Suppressor macrophage (primary cell): ENCODE measurements at regions not wholly inside any gene's neighbourhood (a gene's known extent, or its start where the extent isn't known, plus 50 kb on each side); places are given as distances from the start of the nearest gene placed in this dataset.

Experiments used
- DNase-seq, 4 experiments: peaks; one replicate each; pipeline ENCODE4 v3.0.0-alpha.2; 2020 to 2022

DNA sequence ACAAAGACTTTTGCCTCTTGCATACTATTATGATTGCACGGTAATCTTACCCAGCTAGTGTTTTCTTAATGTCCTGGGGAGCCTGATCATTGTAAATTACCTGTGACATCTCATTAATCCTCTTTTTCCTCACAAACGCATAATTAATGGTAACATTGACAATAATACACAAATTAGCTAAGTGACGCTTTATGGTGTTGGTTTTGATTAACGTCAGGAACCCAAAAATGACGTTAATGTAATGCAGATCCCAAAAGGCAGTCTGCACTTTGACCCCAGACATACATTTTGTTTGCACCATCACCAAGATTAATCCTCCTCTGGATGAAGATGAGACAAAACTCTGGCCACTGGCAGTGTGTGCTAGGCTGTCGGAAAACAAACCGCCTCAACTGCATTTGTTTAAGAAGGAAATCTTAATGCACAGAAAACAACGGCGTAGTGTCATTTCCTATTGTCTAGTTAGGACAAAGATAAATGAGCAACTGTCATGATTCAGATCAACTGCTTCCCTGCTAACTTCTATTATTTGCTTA is 83.9 kb upstream of the CDIN1 start:
- no peak for DNase-seq

DNA sequence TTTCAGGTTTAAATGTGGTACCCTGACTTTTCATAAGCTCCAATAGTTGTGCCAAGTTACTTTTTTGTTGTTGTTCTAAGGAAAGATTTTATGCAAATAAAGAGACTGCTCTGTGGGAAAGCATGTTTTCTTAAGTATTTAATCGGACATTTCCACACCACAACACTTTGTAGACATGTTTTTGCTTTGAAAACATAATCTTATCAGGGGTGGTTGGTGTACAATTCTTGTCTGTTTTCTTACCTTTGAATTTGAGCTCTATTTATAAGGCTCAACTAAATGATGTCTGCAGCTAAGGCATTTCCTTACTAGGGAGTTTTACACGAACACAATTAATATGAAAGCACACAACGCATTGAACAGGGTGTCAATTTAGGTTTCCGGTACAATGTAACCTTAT is 81.5 kb upstream of the CDIN1 start:
- DNase-seq = no peak

DNA sequence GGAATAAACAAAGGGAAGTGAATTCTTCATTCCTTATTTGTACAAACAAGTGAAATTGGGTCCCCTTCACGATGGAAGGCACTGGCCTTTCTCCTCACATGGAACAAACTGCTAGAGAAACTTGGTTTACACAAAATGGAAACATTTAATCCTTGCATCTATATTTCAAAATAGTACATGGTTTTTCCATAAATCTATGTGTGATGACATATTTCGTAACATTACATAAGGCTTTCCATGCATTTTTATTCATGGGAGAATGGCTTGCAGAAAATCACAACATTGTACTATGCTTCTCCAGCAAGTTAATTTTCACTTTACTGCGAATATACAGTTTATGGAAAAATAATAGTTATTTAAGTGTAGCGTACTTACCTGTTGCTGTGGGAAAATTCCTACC is 81.0 kb upstream of the CDIN1 start:
- no peak for DNase-seq

DNA sequence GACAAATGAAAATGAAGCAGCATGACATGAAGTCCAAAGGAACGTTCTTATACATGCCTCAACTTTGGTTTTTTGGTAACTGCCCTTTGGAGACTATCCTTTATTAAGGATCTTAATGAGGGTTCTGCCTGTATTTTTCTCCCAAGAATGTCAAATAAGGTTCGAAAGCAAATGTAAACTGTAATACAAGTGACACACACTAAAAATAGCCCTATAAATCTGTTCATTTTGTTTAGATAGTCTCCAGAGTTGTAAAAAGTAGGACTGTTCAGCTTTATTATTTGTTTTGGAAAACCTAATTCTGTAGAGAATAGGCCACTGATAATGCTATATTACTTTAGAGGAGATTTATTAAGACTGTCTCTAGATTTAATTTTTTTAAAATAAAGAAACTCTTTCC is 80.5 kb upstream of the CDIN1 start:
- DNase-seq = no peak

DNA sequence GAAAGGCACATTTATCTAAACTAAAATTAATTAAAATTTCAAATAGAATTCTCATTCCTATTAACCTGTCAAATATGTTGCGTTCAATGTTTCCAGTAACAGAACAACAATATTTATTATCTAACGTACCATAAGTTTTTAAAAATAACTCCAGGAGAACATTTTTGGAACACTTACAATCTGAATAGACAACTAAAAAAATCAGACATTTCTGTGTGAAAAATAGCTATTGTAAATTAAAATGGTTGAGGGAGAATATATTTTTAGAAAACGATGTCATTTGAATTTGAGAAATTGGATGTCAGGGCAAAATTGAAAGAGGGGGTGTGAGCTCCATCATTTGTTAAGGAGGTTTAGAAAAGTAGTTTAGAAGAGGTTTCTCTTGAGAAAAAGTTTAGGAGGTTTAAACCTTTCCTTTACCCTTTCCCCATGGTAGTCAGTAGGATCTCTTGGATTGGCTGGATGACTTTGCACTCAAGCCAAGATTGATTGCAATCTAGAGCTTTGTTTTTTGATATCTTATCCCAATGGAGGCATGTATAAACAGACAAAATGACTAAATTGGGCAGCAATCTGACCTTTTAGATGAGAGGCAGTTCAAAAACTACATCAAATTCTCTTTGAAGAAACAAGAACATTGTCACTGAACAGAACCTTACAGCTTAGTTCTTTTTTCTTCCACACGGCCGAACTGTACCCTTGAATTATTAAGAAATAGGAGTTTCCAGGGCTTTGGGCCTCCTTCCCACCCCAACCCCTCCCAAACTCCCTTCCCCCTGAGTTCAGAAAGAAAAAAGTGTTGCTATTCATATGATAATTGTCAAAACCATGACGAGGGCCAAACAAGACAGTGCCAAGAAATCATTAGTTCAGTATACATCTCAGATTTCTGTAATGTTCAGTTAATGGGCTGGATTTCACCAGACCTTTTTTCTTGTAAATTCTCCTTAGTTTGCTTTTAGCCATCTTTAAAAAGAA is 79.7 kb upstream of the CDIN1 start:
- DNase-seq = no peak

DNA sequence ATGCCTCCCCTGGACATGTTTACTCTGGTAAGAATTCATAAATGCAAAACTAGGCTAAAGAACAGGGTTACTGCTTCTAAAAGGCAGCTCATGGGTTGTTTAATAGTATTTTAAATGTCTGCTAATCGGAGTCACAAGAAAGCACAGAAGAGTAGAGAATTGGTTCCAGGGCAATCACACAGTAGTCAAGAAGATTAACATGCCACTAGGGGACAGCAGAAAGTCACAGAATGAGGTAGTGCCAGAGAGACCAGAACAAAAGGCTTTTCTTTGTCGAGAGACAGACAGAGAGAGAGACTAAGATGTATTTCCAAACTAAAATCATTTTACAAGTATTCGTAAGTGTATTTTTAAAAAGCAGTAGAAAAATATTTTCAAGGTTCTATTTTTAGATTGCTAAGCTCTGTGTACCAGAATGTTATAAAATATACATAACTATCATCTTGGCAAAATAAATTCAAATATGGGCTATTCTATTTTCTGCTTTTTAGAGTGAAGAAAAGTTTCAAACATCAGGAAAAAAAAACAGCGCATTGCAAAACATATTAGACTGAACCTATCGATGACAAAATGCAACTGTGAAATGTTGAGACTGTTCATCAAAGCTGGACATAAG is 78.3 kb upstream of the CDIN1 start:
- peak; percentile 6 to 39 (median 32) for DNase-seq

DNA sequence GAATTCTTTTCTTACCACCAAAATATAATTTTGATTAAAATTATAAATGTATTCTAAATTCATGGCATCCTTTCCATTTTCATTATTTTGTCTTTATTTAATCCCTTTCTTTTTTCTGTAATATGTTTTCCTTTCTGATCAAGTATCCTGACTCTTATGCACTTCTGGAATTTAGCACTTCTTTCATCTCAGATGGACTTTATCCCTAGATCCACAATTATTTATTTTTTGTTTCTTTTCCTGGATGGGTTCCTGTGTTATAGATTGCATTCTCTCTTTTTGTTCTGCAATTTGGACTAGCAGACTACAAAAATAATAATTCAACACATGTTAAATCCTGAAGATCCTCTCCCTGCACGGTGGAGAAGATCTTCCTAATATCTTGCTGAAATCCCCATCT is 76.9 kb upstream of the CDIN1 start:
- DNase-seq = no peak

DNA sequence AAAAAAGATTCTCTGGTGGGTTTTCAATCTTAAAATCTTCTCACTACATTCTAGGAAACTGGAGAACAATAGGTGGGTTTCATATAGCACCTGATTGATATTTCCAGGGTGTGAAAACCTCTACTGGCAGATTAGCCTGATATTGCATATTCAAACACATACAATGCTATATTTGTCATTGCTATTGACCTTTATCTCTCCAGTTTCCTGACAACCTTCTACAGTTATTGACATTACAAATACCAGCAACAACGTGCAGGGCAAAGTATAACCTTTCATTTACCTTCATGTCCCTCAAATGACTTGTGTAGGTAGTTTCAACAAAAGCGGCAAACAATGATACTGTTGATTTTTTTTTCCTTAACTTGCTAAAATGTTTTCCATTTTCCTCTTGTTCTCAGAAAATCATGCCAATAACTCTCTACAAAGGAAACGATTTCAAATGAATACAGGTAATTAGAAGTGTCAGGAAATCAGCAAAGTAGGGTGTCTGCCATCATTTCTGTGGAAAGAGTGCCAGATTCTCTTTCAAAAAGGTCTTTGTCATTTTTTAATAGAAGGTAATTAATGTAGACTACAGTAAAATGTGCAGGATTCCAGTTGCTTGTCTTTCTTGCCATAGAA is 72.6 kb upstream of the CDIN1 start:
- DNase-seq = no peak

DNA sequence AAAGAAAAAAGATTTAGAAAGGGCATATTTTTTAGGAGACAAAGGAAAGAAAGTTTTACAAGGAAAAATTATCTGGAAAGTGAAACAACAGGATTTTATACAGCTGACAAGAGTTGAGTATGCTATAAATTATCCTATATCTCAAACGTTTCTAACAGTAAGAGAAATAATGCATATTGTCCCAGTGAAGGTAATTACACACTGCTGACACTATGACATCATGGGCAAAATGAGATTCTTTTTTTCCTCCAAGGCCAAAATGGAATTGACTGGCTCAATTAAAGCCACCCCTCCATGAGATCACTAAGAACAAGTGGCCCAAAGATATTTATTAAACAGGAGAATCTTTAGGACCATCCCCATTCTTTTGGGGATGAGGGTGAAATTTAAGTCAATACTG is 72.0 kb upstream of the CDIN1 start:
- DNase-seq = no peak

DNA sequence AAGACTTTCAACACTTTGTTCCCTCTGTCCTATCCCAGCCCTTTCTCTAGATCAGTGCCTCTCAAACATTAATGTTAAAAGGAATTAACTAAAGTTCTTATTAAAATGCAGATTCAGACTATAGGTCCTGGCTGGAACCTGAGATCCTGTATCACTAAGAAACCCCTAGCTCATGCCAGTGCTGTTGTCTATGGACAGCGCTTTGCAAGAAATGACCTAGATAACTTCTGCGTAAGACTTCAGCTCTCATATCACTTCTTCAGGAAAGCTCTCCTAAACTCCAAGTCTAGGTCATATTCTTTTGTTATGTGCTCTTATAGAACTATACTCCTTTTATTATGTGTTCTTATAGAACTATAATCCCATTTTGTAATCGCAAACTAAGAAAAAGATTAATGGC is 67.8 kb upstream of the CDIN1 start:
- no peak for DNase-seq

DNA sequence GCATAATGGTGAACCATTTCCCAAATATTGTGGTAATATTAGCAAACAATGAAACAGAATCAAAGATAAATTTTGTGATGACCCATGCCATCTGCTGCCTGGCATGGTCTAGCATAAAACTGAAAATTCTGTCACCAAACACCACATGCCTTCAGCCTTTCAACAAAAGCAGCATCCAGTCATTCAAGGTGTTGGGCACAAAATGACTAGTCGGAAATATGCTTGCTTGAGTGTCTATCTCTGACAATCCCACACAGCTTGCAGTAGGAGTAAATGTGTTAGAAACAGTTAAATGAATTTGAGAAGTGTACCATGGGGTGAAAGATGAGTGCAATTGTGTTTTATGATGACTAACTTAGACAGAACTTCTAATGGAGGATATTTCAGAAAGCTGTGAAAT is 61.7 kb upstream of the CDIN1 start:
- no peak for DNase-seq

DNA sequence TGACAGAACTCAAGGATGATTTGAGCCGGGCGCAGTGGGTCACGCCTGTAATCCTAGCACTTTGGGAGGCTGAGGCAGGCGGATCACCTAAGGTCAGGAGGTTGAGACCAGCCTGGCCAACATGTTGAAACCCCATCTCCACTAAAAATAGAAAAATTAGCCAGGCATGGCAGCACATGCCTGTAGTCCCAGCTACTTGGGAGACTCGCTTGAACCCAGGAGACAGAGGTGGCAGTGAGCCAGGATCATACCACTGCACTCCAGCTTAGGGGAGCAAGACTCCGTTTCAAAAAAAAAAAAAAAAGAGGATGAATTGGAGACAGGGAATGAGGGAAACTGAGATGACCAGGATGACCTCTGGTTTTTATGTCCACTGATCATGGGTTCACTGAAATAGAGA is 60.4 kb upstream of the CDIN1 start:
- DNase-seq = no peak

DNA sequence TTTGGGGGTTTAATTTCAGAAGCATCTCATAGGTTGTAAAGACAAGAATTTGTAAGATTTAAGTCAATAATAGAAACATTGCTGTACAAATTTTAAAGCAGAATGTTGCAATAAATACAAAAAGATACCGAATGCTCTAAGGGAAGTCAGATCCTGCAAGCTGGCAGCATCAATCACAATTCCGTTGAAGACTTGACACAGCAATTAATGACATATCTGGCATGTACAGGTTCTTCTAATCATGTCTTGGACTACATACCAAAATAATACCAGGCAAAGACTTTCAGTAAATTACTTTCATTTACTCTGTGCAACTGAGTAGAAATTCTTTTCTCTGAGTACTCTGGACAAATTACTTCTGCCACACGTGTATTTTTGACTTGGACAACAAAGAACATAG is 54.0 kb upstream of the CDIN1 start:
- DNase-seq = no peak

DNA sequence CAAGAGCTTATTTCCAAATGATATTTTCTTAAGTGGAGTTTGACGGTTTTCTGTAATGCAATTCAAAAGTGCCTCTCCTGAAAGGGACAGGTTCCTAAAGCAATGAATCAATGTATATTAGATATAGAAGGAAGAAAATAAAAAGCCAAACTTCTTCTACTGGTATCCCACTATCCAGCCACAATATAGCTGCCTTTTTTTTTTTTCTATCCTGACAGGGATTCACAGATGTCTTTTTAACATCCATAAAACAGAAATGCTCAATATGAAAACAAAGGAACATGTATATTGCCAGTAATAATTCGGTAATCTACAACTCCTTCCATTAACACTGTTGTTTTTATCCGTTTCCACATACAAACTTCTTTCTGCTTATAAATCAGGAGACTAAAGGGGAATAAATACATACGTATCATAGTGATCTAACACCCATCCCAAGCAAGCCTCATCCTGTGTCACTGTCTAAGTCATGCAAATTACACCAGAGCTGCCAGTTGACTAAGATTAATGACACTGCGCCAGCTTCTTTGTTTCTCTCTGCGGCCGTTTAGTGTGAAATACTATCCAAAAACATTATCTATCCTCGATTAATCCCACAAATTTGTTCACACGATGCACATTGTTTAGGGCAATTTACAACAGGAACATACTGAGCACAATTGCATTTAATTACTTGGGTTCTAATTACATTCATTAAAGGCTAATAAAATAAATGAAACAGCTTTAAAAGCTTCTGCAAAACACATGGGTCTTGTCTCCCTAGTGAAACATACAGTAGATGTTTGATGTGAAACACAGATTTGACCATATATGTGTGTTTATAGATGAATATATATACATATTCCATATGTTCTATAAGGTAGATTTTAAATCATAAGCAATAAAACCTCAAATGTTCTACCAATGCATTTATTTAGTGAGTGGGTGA is 51.9 kb upstream of the CDIN1 start:
- DNase-seq = no peak

DNA sequence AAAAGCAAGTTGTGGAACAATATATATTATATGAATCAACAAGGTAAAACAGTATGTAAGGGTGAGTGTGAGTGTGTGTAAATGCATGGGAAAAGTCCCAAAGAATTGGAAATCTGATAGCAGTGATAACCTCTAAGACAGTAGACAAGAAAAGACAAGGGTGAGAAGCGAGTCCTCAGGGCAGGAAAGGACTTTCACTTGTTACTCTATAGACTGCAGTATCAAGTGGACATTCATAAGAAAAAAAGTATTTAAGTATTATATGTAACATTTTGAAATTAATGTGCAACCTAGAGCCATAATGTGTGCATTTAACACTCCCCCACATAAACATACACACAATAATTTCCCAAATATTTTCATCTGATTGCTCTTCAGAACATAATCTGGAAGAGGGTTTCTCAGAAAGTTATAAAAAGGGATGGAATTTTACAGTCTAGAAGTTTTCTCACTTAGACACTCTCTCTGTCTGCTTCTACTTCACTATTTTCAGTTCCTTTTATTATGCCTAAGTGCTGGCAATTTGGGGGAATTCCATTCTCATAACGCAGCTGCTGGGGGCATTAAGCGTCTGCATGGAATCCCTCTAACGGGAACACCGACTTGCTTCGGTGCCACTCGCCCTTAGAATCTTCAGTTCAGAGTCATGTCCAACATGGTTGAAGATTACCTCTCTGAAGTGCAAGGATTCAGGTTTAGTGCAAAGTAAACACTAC is 50.0 kb upstream of the CDIN1 start:
- DNase-seq = no peak
